H1 (cell line): ENCODE measurements at regions not wholly inside any gene's neighbourhood (a gene's known extent, or its start where the extent isn't known, plus 50 kb on each side); places are given as distances from the start of the nearest gene placed in this dataset.

ENCODE experiments used
- CTCF ChIA-PET: fragments of 300-600 bp; sonication (Branson Sonifier 250); formaldehyde crosslinking; loops from one replicate; lab custom pipeline; 2021; ENCODE audit not compliant: partially characterized antibody; lab: Charles Lee
- POLR2A ChIA-PET: fragments of 300-600 bp; sonication (Branson Sonifier 250); formaldehyde crosslinking; loops from one replicate; lab custom pipeline; 2021; ENCODE audit warnings: inconsistent platforms; ENCODE audit not compliant: partially characterized antibody; lab: Charles Lee
- DNase-seq, 2 experiments: peaks; one replicate each; pipeline versions ENCODE4 v3.0.0 to v3.0.0-alpha.2; 2010 to 2022; ENCODE audit warnings: low spot score in 2 of 2, low read depth in 1 of 2, mixed read lengths in 1 of 2
- FAIRE-seq: peaks from 2 replicates; lab custom pipeline; 2011; peaks lifted over from hg19 to GRCh38; lab: Jason Lieb, UNC
- H2AFZ ChIP-seq: 2 replicates; pipeline ENCODE4 v1.8.1; 2012; ENCODE audit warnings: low read length, inconsistent platforms
- H2AK5ac ChIP-seq: 2 replicates; pipeline ENCODE4 v1.6.1; 2013; ENCODE audit warnings: low read depth, low read length
- H2BK120ac ChIP-seq: replicated peaks from 2 replicates; pipeline ENCODE3; 2013; ENCODE audit warnings: low read depth, low read length, inconsistent platforms
- H2BK12ac ChIP-seq: 2 replicates; pipeline ENCODE4 v1.6.1; 2013; ENCODE audit warnings: low read depth, low read length
- H2BK15ac ChIP-seq: 2 replicates; pipeline ENCODE4 v1.6.1; 2013; ENCODE audit warnings: low read length
- H2BK20ac ChIP-seq: 2 replicates; pipeline ENCODE4 v1.6.1; 2013; ENCODE audit warnings: low read length
- H2BK5ac ChIP-seq: 2 replicates; pipeline ENCODE4 v1.6.1; 2013; ENCODE audit warnings: low read depth, low read length
- H3K14ac ChIP-seq: 2 replicates; pipeline ENCODE4 v1.6.1; 2013; ENCODE audit warnings: inconsistent platforms; ENCODE audit not compliant: insufficient read length
- H3K18ac ChIP-seq: 2 replicates; pipeline ENCODE4 v1.6.1; 2013; ENCODE audit warnings: low read length; ENCODE audit errors: extremely low read depth
- H3K23ac ChIP-seq: 2 replicates; pipeline ENCODE4 v1.6.1; 2013; ENCODE audit warnings: inconsistent platforms; ENCODE audit not compliant: insufficient read length
- H3K23me2 ChIP-seq: 2 replicates; pipeline ENCODE4 v1.6.1; 2013; ENCODE audit warnings: low read depth, low read length
- H3K27ac ChIP-seq: 2 replicates; pipeline ENCODE4 v1.6.1; 2011; ENCODE audit warnings: low read depth, low read length, inconsistent platforms
- H3K27me3 ChIP-seq, 4 experiments: replicated peaks in 1 of 4; 1 replicate in 1 of 4; 2 replicates in 3 of 4; pipeline versions ENCODE4 v1.6.1 to v1.8.1; 2011 to 2013; ENCODE audit warnings: low read length in 3 of 4, mild to moderate bottlenecking in 3 of 4, inconsistent platforms in 2 of 4, mixed read lengths in 2 of 4, moderate library complexity in 1 of 4; ENCODE audit not compliant: control insufficient read depth in 3 of 4, insufficient read depth in 3 of 4; ENCODE audit errors: extremely low read depth in 1 of 4
- H3K36me3 ChIP-seq, 4 experiments: 2 replicates each; pipeline versions ENCODE4 v1.6.1 to v1.8.1; 2011 to 2013; ENCODE audit warnings: mild to moderate bottlenecking in 4 of 4, low read length in 3 of 4, moderate library complexity in 2 of 4, control low read depth in 1 of 4, inconsistent platforms in 1 of 4; ENCODE audit not compliant: insufficient read depth in 4 of 4, control insufficient read depth in 2 of 4
- H3K4ac ChIP-seq: replicated peaks from 2 replicates; pipeline ENCODE3; 2013; ENCODE audit warnings: low read length, low read depth, mixed read lengths, inconsistent platforms; ENCODE audit not compliant: insufficient read length
- H3K4me1 ChIP-seq, 4 experiments: replicated peaks in 1 of 4; 1 replicate in 1 of 4; 2 replicates in 3 of 4; pipeline versions ENCODE4 v1.6.1 to v1.8.1; 2011 to 2013; ENCODE audit warnings: low read length in 3 of 4, inconsistent platforms in 2 of 4, mixed read lengths in 1 of 4; ENCODE audit not compliant: insufficient read depth in 4 of 4, control insufficient read depth in 3 of 4
- H3K4me2 ChIP-seq, 2 experiments: 2 replicates each; pipeline versions ENCODE4 v1.6.1 to v1.8.1; 2011 to 2013; ENCODE audit warnings: low read depth in 2 of 2, low read length in 2 of 2, control low read depth in 1 of 2, inconsistent platforms in 1 of 2, mild to moderate bottlenecking in 1 of 2; ENCODE audit not compliant: insufficient read depth in 1 of 2
- H3K4me3 ChIP-seq, 4 experiments: fragments of 200-600, 300-600 bp in 1 of 4; sonication (generic), shearing (Covaris generic), sonication (Bioruptor Twin) in 1 of 4; 2 replicates each; pipeline versions ENCODE4 v1.5.1 to v1.8.1; 2011 to 2016; ENCODE audit warnings: low read length in 4 of 4, low read depth in 3 of 4, control low read depth in 2 of 4, inconsistent platforms in 2 of 4, mild to moderate bottlenecking in 2 of 4, mixed read lengths in 1 of 4, moderate library complexity in 1 of 4; ENCODE audit not compliant: insufficient read depth in 2 of 4; ENCODE audit errors: extremely low read depth in 1 of 4
- H3K56ac ChIP-seq: replicated peaks from 2 replicates; pipeline ENCODE3; 2013; ENCODE audit warnings: low read depth, mild to moderate bottlenecking, mixed read lengths, low read length, inconsistent platforms; ENCODE audit not compliant: insufficient read length
- H3K79me1 ChIP-seq: 2 replicates; pipeline ENCODE4 v1.6.1; 2013; ENCODE audit warnings: low read depth, low read length, control low read depth
- H3K79me2 ChIP-seq, 2 experiments: 2 replicates each; pipeline versions ENCODE4 v1.6.1 to v1.8.1; 2012 to 2013; ENCODE audit warnings: low read length in 2 of 2, mild to moderate bottlenecking in 2 of 2, inconsistent platforms in 1 of 2; ENCODE audit not compliant: insufficient read depth in 2 of 2, control insufficient read depth in 1 of 2
- H3K9ac ChIP-seq, 4 experiments: replicated peaks in 1 of 4; 1 replicate in 1 of 4; 2 replicates in 3 of 4; pipeline versions ENCODE4 v1.6.1 to v1.8.1; 2011 to 2013; ENCODE audit warnings: low read depth in 3 of 4, low read length in 3 of 4, control low read depth in 2 of 4, mild to moderate bottlenecking in 2 of 4, moderate library complexity in 2 of 4, inconsistent platforms in 1 of 4; ENCODE audit errors: extremely low read depth in 1 of 4
- H3K9me3 ChIP-seq, 2 experiments: 2 replicates each; pipeline versions ENCODE4 v1.6.1 to v1.8.1; 2012 to 2013; ENCODE audit warnings: mild to moderate bottlenecking in 2 of 2, moderate library complexity in 2 of 2, control low read depth in 1 of 2, inconsistent platforms in 1 of 2, low read depth in 1 of 2, low read length in 1 of 2, mixed read lengths in 1 of 2; ENCODE audit not compliant: insufficient read depth in 2 of 2
- H4K20me1 ChIP-seq, 2 experiments: replicated peaks in 1 of 2; 2 replicates each; pipeline versions ENCODE3 to v1.8.1; 2011 to 2013; ENCODE audit warnings: inconsistent platforms in 2 of 2, low read length in 2 of 2, mild to moderate bottlenecking in 1 of 2; ENCODE audit not compliant: insufficient read depth in 2 of 2, control insufficient read depth in 1 of 2
- H4K5ac ChIP-seq: 2 replicates; pipeline ENCODE4 v1.6.1; 2013; ENCODE audit warnings: low read length, low read depth, mixed read lengths, inconsistent platforms; ENCODE audit not compliant: insufficient read length
- H4K8ac ChIP-seq: 2 replicates; pipeline ENCODE4 v1.8.0; 2013; ENCODE audit warnings: mild to moderate bottlenecking, moderate library complexity, low read length, inconsistent platforms; ENCODE audit not compliant: insufficient read depth; ENCODE audit errors: extremely low read depth
- H4K91ac ChIP-seq: replicated peaks from 2 replicates; pipeline ENCODE3; 2013; ENCODE audit warnings: low read length, mixed read lengths, inconsistent platforms; ENCODE audit not compliant: insufficient read length
- BACH1 ChIP-seq: IDR thresholded peaks from 2 replicates; pipeline ENCODE4 v1.6.1; 2012; ENCODE audit warnings: low read length, improper control_type of control experiment
- BCL11A ChIP-seq, 2 experiments: IDR thresholded peaks; one replicate each; pipeline ENCODE4 v1.6.1; 2011; ENCODE audit warnings: low read depth in 2 of 2, low read length in 2 of 2, mild to moderate bottlenecking in 2 of 2
- CBX8 ChIP-seq: fragments of 300-800, 300-1000 bp; sonication (generic); IDR thresholded peaks from 2 replicates; pipeline ENCODE4 v1.7.1; 2016; ENCODE audit warnings: low read depth, low read length, borderline replicate concordance
- RAD21 ChIP-seq, 2 experiments: IDR thresholded peaks in 1 of 2; conservative IDR thresholded peaks in 1 of 2; 2 replicates each; pipeline ENCODE4 v1.6.1; 2011; ENCODE audit warnings: low read depth in 2 of 2, low read length in 2 of 2, improper control_type of control experiment in 1 of 2, inconsistent platforms in 1 of 2, mild to moderate bottlenecking in 1 of 2, moderate library complexity in 1 of 2
- RXRA ChIP-seq: IDR thresholded peaks from 2 replicates; pipeline ENCODE4 v1.6.1; 2011; ENCODE audit warnings: low read depth, mild to moderate bottlenecking, low read length, moderate library complexity; ENCODE audit not compliant: insufficient read depth
- SP1 ChIP-seq: IDR thresholded peaks from 2 replicates; pipeline ENCODE4 v1.6.1; 2011; ENCODE audit warnings: low read depth, low read length
- SUZ12 ChIP-seq: fragments of 200-600 bp; sonication (generic); IDR thresholded peaks from 2 replicates; pipeline ENCODE4 v1.6.1; 2012; ENCODE audit warnings: mild to moderate bottlenecking, inconsistent platforms, low read length, moderate library complexity, mixed read lengths
- TAF7 ChIP-seq: optimal IDR thresholded peaks from 2 replicates; pipeline ENCODE3; 2011; ENCODE audit warnings: low read depth, mild to moderate bottlenecking, inconsistent platforms, low read length, moderate library complexity, borderline replicate concordance
- TEAD4 ChIP-seq: IDR thresholded peaks from 2 replicates; pipeline ENCODE4 v1.6.1; 2012; ENCODE audit warnings: low read depth, low read length, inconsistent platforms, mixed read lengths
- YY1 ChIP-seq: IDR thresholded peaks from 2 replicates; pipeline ENCODE4 v1.6.1; 2011; ENCODE audit warnings: low read depth, mild to moderate bottlenecking, low read length
- WGBS, 2 experiments: shearing (Covaris generic) in 1 of 2; methylation state at CpG; one replicate each; pipeline versions ENCODE4 v1.1.6 to v1.1.7; 2013 to 2015; ENCODE audit warnings: low lambda C conversion rate in 2 of 2, mixed read lengths in 2 of 2, inconsistent platforms in 1 of 2, low coverage in 1 of 2, missing lambda C conversion rate in 1 of 2; ENCODE audit not compliant: insufficient replicate concordance in 2 of 2, insufficient coverage in 1 of 2, insufficient read length in 1 of 2; ENCODE audit errors: extremely low coverage in 1 of 2, missing lambda C conversion rate in 1 of 2; 5-methylcytosine and 5-hydroxymethylcytosine counted together
- TF ChIP-seq, protein P1 (sequence below): IDR thresholded peaks from 2 replicates; pipeline ENCODE4 v1.6.1; 2011; ENCODE audit warnings: low read length, improper control_type of control experiment
- TF ChIP-seq, protein P2 (sequence below): IDR thresholded peaks from 2 replicates; pipeline ENCODE4 v1.6.1; 2011; ENCODE audit warnings: low read depth, mild to moderate bottlenecking, low read length; ENCODE audit not compliant: insufficient read depth

DNA sequence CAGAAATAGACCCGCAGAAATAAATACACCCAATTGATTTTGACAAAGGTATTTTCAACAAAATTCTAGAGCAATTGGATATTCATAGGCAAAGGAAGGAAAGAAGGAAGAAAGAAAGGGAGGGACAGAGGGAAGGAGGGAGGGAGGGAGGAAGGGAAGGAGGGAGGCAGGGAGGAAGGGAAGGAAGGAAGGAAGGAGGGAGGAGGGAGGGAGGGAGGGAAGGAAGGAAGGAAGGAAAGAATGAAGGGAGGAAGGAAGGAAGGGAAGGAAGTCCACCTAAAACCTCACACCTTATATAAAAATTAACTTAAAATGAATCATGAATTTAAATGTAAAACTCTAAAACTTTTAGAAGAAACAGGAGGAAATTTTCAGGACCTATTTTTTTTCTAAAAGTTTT, 94.2 kb upstream of the USP47 start:
- Histone ChIP-seq H3K4me3 (no peak overlapping the region), H4K20me1 (no peaks in the 10 kb centered on the region), H2BK20ac (no peak overlapping the region), H2BK15ac (no peak overlapping the region), H4K8ac (no peak overlapping the region), H3K4ac (no peak overlapping the region), H3K79me1 (no peaks in the 10 kb centered on the region), H3K56ac (no peak overlapping the region), H3K23me2 (no peaks in the 10 kb centered on the region), H2AK5ac (no peak overlapping the region), H2AFZ (no peak overlapping the region), H3K23ac (no peak overlapping the region), H4K5ac (no peak overlapping the region), H3K9me3 (peaks cover 4 to 6% of the 10 kb centered on the region in 2 experiments; a peak in 2 of 4 replicates), H2BK5ac (no peak overlapping the region), H3K4me1 (no peaks in the 10 kb centered on the region), H2BK120ac (no peak overlapping the region), H3K79me2 (no peaks in the 10 kb centered on the region), H3K36me3 (no peaks in the 10 kb centered on the region), H3K27ac (no peak overlapping the region), H3K18ac (no peak overlapping the region), H2BK12ac (no peak overlapping the region), H3K9ac (no peak overlapping the region), H3K14ac (no peak overlapping the region), H4K91ac (no peak overlapping the region), H3K4me2 (no peak overlapping the region), H3K27me3 (no peaks in the 10 kb centered on the region)
- WGBS, 2 experiments, result 82% methylated on average over 1 of the region's 1 CpG; no CpG with 5 or more reads in 1 of the 2 experiments
- POLR2A ChIA-PET, result no interaction called here
- TF ChIP-seq BCL11A (IDR thresholded peaks at IDR 0.05; ENCODE audit: low read depth in 2 of 2, low read length in 2 of 2), result no peak
- no peak for TF ChIP-seq RXRA
- no peak for TF ChIP-seq RAD21 (IDR thresholded peaks at IDR 0.05 in 1 of 2, conservative IDR thresholded peaks at IDR 0.05 in 1 of 2; ENCODE audit: low read depth in 2 of 2, low read length in 2 of 2)
- TF ChIP-seq, protein P1, sequence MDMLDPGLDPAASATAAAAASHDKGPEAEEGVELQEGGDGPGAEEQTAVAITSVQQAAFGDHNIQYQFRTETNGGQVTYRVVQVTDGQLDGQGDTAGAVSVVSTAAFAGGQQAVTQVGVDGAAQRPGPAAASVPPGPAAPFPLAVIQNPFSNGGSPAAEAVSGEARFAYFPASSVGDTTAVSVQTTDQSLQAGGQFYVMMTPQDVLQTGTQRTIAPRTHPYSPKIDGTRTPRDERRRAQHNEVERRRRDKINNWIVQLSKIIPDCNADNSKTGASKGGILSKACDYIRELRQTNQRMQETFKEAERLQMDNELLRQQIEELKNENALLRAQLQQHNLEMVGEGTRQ, result no peak
- TF ChIP-seq TEAD4, result no peak
- no peak for TF ChIP-seq BACH1
- no peak for TF ChIP-seq SUZ12
- no peak for TF ChIP-seq SP1
- TF ChIP-seq TAF7, result no peak
- TF ChIP-seq, protein P2, sequence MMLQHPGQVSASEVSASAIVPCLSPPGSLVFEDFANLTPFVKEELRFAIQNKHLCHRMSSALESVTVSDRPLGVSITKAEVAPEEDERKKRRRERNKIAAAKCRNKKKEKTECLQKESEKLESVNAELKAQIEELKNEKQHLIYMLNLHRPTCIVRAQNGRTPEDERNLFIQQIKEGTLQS, result no peak
- no peak for TF ChIP-seq CBX8
- TF ChIP-seq YY1, result no peak
- DNase-seq, result no peak
- FAIRE-seq, result no peak
- CTCF ChIA-PET, result no interaction called here
